Tibial nerve (tissue), 4 donors: ENCODE measurements at regions not wholly inside any gene's neighbourhood (a gene's known extent, or its start where the extent isn't known, plus 50 kb on each side); places are given as distances from the start of the nearest gene placed in this dataset.

Source experiments
- EP300 ChIP-seq, 2 donors: sonication (generic); formaldehyde crosslinking; IDR thresholded peaks; one replicate each; pipeline ENCODE4 v1.6.1; 2017; ENCODE audit warnings: antibody characterized with exemption in 2 of 2, mild to moderate bottlenecking in 1 of 2
- POLR2A ChIP-seq, 2 donors: fragments of 450-650 bp; IDR thresholded peaks; one replicate each; pipeline ENCODE4 v1.6.1; 2017; ENCODE audit warnings: antibody characterized with exemption in 2 of 2, mild to moderate bottlenecking in 2 of 2, moderate library complexity in 2 of 2
- TF ChIP-seq, protein P1 (sequence below), 5 experiments: fragments of 200-600 bp in 3 of 5; fragments of 450-650 bp in 2 of 5; sonication (generic) in 3 of 5; IDR thresholded peaks; one replicate each; pipeline ENCODE4 v1.5.1; 2016 to 2019; ENCODE audit warnings: antibody characterized with exemption in 5 of 5, mild to moderate bottlenecking in 3 of 5, moderate library complexity in 2 of 5

- TF ChIP-seq, protein P1, sequence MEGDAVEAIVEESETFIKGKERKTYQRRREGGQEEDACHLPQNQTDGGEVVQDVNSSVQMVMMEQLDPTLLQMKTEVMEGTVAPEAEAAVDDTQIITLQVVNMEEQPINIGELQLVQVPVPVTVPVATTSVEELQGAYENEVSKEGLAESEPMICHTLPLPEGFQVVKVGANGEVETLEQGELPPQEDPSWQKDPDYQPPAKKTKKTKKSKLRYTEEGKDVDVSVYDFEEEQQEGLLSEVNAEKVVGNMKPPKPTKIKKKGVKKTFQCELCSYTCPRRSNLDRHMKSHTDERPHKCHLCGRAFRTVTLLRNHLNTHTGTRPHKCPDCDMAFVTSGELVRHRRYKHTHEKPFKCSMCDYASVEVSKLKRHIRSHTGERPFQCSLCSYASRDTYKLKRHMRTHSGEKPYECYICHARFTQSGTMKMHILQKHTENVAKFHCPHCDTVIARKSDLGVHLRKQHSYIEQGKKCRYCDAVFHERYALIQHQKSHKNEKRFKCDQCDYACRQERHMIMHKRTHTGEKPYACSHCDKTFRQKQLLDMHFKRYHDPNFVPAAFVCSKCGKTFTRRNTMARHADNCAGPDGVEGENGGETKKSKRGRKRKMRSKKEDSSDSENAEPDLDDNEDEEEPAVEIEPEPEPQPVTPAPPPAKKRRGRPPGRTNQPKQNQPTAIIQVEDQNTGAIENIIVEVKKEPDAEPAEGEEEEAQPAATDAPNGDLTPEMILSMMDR (IDR thresholded peaks at IDR 0.05): no peak
- TF ChIP-seq EP300 (IDR thresholded peaks at IDR 0.05): no peak
- no peak for TF ChIP-seq POLR2A (IDR thresholded peaks at IDR 0.05)
Measured at GRCh38 chr20:4483486-4483885, 202.8 kb upstream of the PRNP start.
